HTR-8/SVneo (cell line): ENCODE measurements at regions not wholly inside any gene's neighbourhood (a gene's known extent, or its start where the extent isn't known, plus 50 kb on each side); places are given as distances from the start of the nearest gene placed in this dataset.

Experiments used
- DNase-seq: peaks from one replicate; pipeline ENCODE4 v3.0.0; 2011; ENCODE audit warnings: low spot score, mixed read lengths; ENCODE audit not compliant: insufficient read length
- FAIRE-seq: peaks from 2 replicates; lab custom pipeline; 2011; peaks lifted over from hg19 to GRCh38; lab: Jason Lieb, UNC

DNA sequence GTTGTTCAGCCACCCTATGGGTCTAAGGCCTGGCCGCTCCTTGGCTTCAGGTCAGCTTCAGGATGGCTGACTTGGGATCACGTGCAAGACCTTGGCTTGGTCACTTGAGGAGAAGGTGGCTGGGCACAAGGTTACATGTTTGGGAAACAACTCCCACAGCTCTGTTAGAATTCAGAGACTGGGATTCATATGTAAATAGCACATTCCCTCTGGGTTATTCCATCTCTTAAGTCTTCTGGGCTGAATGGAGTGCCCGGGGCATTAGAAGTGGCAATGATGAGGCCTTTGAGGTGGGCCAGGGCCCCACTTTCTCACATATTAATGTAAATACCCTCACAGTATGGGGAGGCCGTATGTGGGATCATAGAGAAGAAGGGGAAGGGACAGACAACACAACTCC is 150.9 kb downstream of the EFNB2 start:
- DNase-seq = no peak
- FAIRE-seq = no peak

DNA sequence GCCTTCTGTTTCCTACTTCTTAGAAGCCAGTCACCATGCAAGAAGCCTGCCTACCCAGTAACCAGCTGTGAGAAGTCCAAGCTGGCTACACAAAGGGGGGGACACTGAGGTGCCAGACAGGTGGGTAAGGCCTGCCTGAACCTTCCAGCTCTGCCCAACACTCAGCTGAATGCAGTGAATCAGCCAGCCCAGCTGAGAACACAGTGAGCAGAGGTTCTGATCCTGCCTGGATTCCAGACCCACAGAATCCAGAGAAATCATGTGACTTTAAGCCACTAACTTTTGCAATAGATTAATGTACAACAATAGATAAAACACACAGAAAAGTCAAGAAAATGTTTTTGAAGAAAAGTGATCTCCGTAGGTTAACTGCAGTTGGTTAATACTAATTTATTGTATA is 151.7 kb downstream of the EFNB2 start:
- DNase-seq = no peak
- FAIRE-seq = no peak

DNA sequence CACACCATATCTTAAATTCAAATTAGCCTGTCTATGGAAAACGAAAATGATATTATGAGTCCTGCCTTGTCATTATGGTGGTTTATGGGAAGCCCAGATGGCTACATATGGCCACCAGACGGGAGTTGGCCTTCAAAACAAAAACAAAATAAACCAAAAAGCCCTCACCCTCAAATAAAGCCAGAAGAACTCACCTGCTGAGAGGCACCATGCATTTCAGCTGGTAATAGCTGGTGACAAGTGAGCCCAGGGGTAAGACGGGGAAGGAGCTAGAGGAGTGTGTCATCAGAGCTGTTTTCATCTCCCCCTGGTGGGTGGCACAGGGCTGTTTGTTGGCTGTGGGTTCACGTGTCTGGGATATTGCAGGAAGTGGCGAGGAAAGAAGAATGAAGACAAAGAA is 152.9 kb downstream of the EFNB2 start:
- no peak for FAIRE-seq
- no peak for DNase-seq

DNA sequence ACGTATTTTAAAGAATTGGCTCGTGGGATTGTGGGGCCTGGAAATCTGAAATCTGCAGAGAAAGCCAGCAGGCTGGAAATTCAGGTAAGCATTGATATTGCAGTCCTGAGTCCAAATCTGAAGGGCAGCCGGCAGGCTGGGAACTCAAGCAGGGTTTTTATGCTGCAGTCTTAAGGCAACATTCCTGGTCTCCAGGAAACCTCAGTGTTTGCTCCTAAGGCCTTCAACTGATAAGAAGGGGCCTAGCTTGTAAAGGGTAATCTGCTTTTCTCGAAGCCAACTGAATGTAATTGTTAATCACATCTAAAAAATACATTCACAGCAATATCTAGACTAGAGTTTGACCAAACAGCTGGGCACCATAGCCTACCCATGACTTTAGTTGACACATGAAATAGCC is 154.4 kb downstream of the EFNB2 start:
- FAIRE-seq = no peak
- DNase-seq = no peak

DNA sequence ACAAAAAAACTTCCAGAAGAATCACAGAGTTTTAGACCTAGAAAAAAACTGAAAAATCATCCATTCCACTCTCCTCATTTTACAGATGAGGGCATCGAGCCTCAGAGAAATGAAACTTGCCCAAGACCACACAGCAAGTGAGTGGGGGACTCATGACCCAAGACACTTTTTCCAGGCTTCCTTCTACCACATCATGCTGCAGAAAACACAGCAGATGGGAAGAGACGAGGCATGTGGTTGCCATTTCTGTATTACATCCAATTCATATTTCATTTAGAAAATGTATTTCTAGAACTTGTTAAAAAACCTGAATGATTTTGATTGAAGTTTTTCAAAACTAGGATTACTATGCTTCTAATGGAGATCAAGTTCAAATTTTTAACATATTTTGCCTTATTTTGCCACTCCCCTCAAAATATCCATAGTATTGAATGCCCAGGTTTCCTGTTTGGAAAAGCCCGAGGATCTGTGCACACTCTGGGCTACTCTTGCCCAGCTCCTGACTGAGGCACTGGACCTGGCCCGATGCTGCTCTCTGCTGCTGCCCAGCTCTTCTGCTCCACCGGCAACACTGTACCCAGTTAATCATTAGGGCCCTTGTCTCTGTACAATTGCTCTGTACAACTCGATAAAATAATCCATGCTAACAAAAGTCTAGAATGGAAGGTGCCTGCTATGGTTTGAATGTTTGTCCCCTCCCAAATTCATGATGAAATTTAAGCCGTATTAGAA is 157.4 kb downstream of the EFNB2 start:
- no peak for FAIRE-seq
- no peak for DNase-seq

DNA sequence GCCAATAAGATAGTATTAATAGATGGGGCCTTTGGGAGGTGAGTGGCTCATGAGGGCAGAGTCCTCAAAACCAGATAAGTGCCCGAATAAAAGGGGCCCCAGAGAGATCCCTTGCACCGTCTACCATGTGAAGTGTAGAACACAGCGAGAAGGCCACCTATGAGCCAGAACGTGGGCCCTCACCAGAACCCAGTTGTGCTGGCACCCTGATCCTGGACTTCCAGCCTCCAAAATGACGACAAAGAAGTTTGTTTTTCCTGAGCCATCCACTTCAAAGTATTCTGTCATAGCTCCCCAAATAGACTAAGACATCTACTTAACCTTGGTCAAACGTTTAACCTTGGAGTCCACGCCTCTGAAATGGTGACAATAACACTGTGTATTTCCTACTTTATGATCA is 158.1 kb downstream of the EFNB2 start:
- FAIRE-seq = no peak

DNA sequence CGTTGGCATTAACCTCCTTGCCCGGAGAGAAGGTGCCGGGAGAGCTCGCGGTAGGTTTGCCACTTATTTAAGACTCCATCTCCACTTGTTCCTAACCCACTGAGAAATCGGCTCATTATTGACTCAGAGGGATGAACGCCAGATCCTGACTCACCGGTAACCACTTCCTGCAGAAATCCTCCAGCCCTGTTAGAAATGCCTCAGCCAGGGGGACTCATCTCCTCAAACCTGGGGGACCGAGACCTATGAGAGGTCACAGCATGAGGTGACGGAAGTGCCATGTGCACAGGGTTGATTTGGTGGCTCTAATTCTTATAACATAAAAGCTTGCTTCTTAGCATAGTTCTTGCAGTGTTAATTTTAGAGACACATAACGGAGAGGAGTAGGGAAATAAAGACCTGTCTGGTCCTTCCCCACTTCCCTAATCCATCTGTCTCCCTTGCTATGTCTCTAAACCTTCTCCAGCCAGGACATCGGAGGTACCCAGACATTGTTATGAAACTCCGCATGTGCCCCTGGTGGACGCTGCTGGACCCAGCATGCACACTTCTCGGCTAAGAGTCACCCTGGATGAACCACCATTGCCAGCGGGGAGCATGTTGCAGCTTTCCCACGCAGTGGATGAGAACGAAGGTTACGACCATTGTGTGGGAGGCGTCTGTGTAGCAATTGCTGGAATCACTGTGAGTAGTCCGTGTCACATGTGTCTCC is 158.9 kb downstream of the EFNB2 start:
- DNase-seq = peak; percentile 52
- no peak for FAIRE-seq

More for the DNA sequence above, 158.1 kb downstream of the EFNB2 start:
- DNase-seq = no peak

DNA sequence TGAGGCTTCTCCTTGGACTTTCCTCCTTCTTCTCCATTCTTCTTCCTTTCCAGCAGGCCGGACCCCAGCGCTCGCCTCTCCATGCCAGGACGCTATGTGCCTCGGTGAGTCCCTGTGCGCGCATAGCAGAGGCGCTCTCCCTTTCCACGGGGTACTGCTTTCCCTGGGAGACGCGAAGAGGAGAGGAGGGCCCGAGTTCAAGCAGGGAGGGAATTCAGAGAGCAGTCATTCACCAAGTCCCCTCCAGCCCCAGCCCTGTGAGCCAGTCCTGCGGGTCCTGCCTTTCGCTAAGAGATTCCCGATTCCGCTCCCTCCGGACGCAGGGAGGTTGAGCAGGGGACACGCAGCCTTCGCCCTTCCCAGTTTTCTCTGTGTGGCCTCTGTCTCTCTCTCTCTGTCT is 160.4 kb downstream of the EFNB2 start:
- no peak for DNase-seq
- FAIRE-seq = no peak

DNA sequence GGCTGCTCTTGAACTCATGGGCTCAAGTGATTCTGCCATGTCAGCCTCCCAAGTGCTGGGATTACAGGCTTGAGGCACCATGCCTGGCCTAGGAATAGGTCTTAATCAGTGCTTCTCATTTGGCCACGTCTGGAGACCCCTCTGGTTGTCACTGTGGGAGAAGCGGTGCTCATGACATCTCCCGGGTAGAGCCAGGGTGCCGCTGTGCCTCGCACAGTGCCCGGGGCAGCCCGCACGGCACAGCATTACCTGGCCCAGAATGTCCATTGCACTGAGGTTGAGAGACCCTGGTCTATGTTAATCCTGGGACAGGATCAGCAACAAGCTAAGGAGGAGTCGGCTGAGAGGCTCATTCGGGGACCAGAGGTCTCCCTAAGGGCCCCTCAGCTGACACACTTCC is 160.8 kb downstream of the EFNB2 start:
- DNase-seq (no peak), FAIRE-seq (no peak)

DNA sequence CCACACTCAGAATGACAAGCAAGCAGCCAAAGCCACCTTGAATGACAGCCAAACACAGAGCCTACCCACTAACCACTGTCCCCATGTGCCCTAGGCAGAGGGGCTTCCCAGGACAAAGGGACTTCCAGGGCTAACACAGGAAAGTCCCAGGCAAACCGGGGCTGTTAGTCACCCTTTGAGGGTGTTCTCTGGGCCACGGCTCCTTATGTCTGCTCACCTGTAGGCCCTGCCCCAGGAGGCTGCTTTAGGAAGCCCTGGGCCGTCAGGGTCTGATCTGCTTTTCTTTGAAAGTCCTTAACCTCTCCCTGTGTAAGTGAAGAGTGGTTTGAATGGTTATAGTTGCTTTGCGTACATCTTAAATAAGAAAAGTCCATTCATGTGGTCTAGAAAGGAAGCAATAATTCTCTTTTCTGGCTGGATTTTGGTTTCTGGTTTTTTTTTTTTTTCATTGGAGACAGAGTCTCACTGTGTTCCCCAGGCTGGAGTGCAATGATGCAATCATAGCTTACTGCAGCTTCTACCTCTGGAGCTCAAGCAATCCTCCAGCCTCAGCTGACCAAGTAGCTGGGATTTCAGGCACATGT is 161.4 kb downstream of the EFNB2 start:
- DNase-seq = no peak
- no peak for FAIRE-seq

DNA sequence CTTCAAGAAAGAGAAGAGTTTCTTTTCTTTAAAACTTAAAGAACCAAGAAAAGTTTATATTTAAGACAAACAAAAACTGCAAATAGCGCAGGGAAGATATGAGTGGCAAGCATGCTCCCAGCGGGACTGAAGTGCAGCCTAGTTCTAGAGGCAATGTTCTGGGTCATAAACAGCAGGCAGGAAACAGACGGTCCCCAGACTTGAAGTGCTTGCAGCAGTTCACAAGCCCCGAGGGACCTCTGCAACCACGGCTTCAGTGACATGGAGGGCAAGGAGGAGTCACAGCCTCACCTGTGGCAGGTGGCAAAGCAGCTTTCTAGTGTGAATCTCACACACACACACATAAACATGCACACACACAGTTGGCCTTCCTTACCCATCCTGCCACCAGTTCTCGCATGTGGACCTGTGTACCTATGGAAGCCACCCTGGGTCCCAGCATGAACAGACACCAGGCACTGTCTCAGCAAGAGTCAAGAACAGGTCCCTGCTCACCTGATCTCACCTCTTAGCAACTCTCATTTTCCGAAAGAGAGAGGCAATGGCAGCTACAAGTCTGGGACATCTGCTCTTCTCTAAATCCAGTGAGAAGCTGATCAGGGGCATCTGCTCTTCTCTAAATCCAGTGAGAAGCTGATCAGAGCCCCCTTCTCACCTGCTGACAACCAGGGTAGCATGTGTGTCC is 162.0 kb downstream of the EFNB2 start:
- DNase-seq (no peak), FAIRE-seq (no peak)

DNA sequence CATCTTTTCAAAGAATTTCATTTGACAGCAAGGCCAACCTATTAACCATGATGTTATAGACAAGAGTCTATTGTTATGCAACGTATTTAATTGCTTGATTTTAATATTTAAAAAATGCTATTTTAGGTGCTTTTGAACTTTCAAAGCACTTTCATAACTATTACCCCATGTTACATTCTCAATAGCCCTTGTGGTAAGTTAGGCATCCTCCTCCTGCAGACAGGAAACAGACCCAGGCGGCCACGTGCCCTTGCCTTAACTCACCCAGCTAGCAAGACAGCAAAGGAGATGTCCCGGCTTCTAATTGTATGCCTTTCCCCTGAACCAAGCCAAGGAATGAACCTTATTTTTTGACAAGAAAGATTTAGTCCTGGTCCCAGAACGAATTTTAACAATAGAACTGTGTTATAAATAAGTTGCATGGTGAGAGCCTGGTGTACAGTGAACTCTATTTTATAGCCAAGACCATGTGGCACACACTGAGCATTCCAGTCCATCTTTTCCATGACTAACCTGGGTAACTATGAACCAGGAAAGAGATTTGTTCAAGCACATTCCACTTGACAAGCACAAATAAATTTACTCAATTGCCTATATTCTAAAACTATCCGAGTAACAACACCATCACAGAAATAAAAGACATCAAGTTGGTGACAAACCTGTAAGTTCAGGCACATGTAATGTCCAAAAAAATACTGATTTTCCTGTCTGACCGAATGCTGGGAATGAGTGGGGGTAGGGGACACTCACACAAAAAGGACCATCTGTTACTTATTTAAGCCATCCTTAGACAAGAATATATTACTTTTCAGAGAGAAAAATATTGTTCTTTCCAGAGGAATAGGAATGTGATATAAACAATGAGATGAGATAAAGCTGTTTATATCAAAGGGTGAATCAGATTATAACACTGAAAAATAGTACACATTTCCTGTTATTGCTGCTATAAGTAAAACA is 163.0 kb downstream of the EFNB2 start:
- no peak for FAIRE-seq
- no peak for DNase-seq

DNA sequence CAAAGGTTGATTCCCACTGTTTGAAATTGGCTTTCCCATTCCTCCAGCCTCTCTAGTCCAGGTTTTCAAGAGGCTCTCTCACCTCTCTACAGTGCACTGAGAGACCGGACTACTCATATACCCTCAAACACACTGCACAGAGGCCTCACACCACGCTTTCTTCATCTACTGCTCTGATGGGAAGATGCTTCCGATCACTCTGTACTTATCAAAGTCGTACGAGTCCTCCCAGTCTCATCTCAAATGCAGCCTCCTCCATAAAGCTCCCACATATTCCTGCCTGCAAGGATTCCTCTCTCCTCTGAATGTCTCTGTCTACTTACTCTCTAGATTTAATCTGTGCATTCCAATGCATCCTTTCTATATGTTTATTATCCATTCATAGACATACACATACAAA is 164.4 kb downstream of the EFNB2 start:
- FAIRE-seq (no peak), DNase-seq (no peak)

DNA sequence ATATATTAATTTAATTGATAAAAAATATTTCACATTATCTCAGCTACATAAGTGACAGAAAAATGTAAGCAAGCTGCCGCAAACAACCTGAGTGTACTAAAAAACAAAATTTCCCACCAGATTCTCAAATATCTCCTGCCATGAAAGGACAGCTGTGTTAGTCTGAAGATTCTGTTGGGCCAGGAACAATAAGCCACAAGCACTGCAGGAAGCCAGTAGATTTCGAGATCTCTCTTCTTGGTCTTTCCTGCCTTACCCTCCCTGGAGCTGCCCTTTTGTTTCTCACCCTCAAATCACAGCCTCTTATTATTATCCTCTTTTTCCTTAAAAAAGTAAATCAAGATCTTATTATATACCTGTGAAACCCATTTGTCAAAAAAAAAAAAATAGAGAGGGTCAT is 165.6 kb downstream of the EFNB2 start:
- DNase-seq = no peak
- FAIRE-seq = no peak

DNA sequence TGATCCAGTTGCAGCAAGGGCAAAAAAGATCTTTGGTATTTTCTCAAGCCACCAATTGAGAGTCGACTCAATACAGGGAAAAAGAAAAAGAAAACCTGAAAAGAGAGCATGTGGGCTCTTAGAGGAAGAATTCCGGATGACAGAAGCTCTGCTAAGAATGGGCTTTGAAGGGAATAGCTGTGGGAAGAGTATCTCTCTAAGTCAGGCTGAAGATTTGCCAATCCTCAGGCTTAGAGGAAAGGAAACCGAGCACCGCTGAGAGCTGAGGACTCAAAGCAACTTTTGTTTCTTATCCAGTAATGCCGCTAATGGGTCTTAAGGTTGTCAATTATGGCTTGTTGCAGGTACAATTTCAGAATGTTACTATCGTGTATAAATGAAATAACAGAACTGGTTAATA is 166.4 kb downstream of the EFNB2 start:
- no peak for FAIRE-seq
- no peak for DNase-seq

DNA sequence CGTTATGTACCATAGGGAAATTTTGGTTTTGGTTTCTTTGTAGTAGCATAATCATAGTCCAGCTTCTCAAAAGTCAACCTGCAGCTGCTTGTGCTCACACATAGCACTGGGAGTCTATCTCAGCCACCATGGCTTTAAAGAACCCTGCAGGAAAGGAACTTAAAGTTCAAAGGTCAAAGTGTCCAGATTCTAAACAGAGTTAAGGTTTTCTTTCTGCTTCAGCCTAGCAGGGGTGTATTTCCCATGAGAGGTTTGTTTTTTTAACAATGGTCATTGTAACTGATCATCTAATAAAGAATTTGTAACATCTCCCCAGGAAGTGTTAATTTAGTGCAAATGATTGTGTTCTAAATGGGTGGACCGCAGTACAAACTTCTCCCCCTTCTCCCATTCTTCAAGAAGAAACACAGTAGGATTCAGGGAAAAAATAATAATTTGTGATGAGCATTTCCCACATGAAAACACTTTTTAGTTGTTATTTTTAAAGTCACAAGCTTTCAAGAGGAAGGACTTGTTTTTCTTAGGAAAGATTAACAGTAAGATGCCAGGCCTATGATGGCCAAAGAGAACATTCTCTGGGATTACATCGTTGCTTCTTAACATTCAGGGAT is 168.0 kb downstream of the EFNB2 start:
- DNase-seq (no peak), FAIRE-seq (no peak)

DNA sequence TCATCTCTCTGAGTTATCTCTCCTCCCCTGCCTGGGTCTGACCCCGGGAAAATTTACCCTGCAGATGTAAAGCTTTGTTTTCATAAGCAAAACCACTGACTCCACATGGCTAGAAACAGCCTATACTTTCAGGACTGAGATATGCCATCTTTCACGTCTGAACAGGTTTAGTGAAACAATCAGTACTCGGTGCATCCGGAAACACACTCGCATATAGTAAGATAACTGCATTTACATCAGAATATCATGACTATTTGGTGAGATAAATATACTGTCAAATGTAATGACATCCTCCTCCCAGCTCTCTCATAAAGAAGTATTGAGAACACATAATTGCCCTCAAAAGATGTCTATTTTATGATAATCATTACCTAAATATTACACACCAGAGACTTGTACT is 172.8 kb downstream of the EFNB2 start:
- FAIRE-seq = no peak
- DNase-seq = no peak

DNA sequence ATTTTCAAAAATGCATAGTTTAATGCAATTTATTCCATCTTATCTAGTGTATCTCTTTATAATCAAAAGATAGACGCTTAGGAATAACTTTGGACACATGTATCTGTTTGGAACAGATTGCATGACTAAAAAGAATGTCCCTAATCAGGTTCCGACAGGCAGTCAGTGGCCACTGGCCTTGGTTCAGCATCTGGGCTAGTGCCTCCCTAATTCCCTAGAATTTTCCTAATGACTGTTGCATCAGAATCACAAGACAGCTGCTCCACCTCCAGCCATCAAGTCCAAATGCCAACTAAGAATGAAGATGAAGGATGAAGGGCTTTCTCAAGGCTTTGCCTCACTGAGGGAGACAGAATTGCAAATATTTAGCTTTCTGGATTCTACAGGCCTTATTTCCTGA is 173.8 kb downstream of the EFNB2 start:
- no peak for FAIRE-seq
- DNase-seq = no peak

DNA sequence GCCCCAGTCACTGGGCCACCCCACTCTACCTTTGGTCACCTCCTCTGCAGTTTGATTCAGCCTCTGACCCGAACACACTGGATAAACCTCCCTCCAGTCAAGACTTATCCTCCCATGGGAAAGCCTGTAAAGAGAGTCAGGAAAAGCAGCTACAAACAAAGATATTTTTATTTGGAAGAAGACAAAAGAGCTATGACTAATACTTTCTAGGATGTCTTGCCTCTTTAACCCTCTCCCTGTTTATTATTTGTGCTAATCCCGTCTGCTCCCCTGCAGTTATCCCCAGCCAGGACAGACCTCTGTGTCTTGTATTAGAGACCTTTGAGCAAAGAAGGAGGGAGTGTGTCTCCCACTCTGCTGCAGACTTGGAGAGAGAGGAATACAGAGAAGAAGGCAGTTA is 178.3 kb downstream of the EFNB2 start:
- FAIRE-seq (no peak), DNase-seq (no peak)

DNA sequence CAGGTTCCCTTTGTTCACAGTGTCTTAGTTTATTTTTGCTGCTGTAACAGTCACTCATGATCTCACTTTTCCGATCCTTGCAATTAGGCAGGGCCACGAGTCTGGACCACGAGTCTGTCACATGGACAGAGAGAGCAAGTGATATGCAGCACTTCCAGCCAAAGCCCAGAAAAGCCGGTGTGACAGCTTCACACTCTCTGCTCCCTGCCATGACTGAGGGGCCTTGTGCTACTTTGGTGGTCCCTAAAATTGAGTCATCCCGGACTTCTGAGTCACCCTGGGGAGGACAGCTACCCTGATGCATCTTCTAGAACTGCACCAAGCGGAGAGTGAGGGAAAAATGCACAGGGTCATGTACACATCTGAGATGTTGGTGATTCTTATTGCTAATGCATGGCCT is 179.6 kb downstream of the EFNB2 start:
- DNase-seq (no peak), FAIRE-seq (no peak)
